ENCODE measurements at regions not wholly inside any gene's neighbourhood (a gene's known extent, or its start where the extent isn't known, plus 50 kb on each side); places are given as distances from the start of the nearest gene placed in this dataset.

DNA sequence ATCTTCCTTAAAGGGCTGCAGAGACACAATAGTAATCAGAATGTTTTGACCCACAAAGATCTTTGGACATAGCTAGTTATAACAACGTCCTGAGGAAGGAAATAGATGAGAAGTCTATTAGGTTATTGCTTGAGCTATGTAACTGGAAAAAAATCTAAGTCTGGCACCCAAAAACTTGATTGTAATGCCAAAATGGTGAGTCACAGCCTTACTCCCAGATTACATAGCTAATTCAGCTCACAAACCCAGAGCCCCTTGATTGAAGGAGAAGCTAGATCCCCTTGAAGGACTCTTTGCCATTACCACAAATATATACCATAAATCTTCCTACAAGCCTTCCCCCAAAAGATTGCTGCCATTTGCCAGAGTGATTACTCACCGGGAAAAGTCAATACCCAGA, 341.8 kb upstream of the KIF2A start:
- TF ChIP-seq, protein P1, sequence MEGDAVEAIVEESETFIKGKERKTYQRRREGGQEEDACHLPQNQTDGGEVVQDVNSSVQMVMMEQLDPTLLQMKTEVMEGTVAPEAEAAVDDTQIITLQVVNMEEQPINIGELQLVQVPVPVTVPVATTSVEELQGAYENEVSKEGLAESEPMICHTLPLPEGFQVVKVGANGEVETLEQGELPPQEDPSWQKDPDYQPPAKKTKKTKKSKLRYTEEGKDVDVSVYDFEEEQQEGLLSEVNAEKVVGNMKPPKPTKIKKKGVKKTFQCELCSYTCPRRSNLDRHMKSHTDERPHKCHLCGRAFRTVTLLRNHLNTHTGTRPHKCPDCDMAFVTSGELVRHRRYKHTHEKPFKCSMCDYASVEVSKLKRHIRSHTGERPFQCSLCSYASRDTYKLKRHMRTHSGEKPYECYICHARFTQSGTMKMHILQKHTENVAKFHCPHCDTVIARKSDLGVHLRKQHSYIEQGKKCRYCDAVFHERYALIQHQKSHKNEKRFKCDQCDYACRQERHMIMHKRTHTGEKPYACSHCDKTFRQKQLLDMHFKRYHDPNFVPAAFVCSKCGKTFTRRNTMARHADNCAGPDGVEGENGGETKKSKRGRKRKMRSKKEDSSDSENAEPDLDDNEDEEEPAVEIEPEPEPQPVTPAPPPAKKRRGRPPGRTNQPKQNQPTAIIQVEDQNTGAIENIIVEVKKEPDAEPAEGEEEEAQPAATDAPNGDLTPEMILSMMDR (IDR thresholded peaks at IDR 0.05) = no peak
- no peak for TF ChIP-seq EP300 (IDR thresholded peaks at IDR 0.05)
